ENCODE measurements at regions not wholly inside any gene's neighbourhood (a gene's known extent, or its start where the extent isn't known, plus 50 kb on each side); places are given as distances from the start of the nearest gene placed in this dataset.
"Not testable (repeated sequence)": the region's sequence is repeated elsewhere in the genome, so short reads cannot be mapped to it uniquely, and the experiment has no call there.

GRCh38 chr5:67873935-67874334, 341.6 kb upstream of the PIK3R1 start:
- FAIRE-seq (no peak), DNase-seq (ENCODE audit: insufficient read length, low spot score) (no peak)
- no peak for TF ChIP-seq SPI1 (IDR thresholded peaks at IDR 0.05; ENCODE audit: low read depth, low read length)
- no peak for TF ChIP-seq POLR2AphosphoS5 (IDR thresholded peaks at IDR 0.05; ENCODE audit: low read depth, low read length)
- no peak for TF ChIP-seq POU2F2 (IDR thresholded peaks at IDR 0.05; ENCODE audit: low read depth, low read length)
- no peak for TF ChIP-seq POLR2A (IDR thresholded peaks at IDR 0.05; ENCODE audit: low read depth, low read length)
- no peak for TF ChIP-seq PAX5 (IDR thresholded peaks at IDR 0.05; ENCODE audit: insufficient read depth, low read length, severe bottlenecking)
- TF ChIP-seq TAF1 (IDR thresholded peaks at IDR 0.05; ENCODE audit: low read depth, low read length), result no peak

DNA sequence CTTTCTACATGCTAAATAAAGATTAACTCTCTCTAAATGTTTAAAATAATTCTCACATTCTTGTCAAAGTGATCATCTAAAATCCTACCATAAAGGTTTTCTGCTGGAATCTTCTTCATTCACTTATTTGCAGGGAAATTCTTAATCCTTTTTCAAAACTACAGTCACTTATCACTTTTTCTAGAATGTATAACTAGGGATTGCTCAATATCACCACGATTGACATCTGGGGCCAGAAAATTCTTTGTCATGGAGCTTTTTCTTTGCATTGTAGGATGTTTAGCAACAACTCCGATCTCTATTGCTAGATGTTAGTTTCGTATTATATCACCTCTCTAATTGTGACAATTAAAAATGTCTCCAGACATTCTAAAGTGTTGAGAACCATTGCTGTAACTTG, 344.9 kb upstream of the PIK3R1 start:
- FAIRE-seq, result no peak
- TF ChIP-seq PAX5 (IDR thresholded peaks at IDR 0.05; ENCODE audit: insufficient read depth, low read length, severe bottlenecking) (no peak), POU2F2 (IDR thresholded peaks at IDR 0.05; ENCODE audit: low read depth, low read length) (no peak), SPI1 (IDR thresholded peaks at IDR 0.05; ENCODE audit: low read depth, low read length) (no peak), POLR2AphosphoS5 (IDR thresholded peaks at IDR 0.05; ENCODE audit: low read depth, low read length) (no peak), TAF1 (IDR thresholded peaks at IDR 0.05; ENCODE audit: low read depth, low read length) (no peak), POLR2A (IDR thresholded peaks at IDR 0.05; ENCODE audit: low read depth, low read length) (no peak)
- no peak for DNase-seq (ENCODE audit: insufficient read length, low spot score)

DNA sequence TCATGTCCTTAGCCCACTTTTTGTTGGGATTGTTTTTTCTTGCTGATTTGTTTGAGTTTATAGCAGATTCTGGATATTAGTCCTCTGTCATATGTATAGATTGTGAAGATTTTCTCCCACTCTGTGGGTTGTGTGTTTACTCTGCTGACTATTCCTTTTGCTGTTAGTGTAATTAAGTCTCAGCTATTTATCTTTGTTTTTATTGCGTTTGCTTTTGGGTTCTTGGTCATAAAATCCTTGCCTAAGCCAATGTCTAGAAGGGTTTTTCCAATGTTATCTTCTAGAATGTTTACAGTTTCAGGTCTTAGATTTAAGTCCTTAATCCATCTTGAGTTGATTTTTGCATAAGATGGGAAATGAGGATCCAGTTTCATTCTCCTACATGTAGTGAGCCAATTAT, 351.2 kb upstream of the PIK3R1 start:
- not testable (repeated sequence) for DNase-seq (ENCODE audit: insufficient read length, low spot score); FAIRE-seq

- DNase-seq (ENCODE audit: insufficient read length, low spot score), result no peak
- TF ChIP-seq POLR2AphosphoS5 (IDR thresholded peaks at IDR 0.05; ENCODE audit: low read depth, low read length) (no peak), POU2F2 (IDR thresholded peaks at IDR 0.05; ENCODE audit: low read depth, low read length) (no peak), PAX5 (IDR thresholded peaks at IDR 0.05; ENCODE audit: insufficient read depth, low read length, severe bottlenecking) (no peak), TAF1 (IDR thresholded peaks at IDR 0.05; ENCODE audit: low read depth, low read length) (no peak), SPI1 (IDR thresholded peaks at IDR 0.05; ENCODE audit: low read depth, low read length) (no peak), POLR2A (IDR thresholded peaks at IDR 0.05; ENCODE audit: low read depth, low read length) (no peak)
- FAIRE-seq, result no peak
These were observed 357.0 kb upstream of the PIK3R1 start for GRCh38 chr5:67858471-67859031.

DNA sequence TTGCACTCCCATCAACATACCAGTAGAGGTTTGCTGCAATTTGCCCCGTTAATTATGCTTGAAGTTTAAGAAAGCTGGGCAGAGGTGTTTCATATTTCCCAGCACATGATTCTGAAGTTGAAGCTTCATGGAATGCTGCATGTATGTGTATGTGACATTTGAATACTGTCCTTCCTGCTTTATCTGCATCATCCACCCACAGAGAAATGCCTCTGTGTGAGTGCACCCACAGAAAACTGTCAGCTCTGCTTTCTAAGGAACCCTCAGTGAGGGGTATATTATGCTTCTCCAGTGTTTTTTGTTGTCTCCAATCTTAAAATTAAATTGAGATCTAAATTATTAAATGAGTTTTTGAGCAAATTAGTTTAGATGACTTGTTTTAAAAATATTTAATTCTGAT, 358.1 kb upstream of the PIK3R1 start:
- FAIRE-seq (no peak), DNase-seq (ENCODE audit: insufficient read length, low spot score) (no peak)
- TF ChIP-seq POU2F2 (IDR thresholded peaks at IDR 0.05; ENCODE audit: low read depth, low read length) (no peak), POLR2AphosphoS5 (IDR thresholded peaks at IDR 0.05; ENCODE audit: low read depth, low read length) (no peak)

DNA sequence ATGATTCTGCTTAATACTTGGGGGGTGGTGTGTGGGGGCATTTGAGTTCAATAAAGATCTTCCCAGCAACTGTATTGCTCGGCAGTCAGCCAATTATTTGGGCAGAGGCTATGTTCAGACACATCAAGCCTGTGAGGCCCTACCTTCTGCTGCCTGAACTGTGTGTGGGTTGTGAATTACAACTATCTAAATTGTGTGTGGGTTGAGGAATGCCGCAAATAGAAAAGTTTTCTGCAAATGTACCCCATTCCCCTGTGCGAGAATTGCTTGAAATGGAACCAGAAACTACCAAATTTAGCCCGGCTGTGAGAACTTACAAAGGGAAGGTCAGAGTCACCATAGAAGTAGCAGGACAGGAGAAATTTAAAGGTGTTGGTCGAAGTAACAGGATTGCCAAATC, 360.0 kb upstream of the PIK3R1 start:
- TF ChIP-seq POLR2A (IDR thresholded peaks at IDR 0.05; ENCODE audit: low read depth, low read length) (no peak), PAX5 (IDR thresholded peaks at IDR 0.05; ENCODE audit: insufficient read depth, low read length, severe bottlenecking) (no peak), POU2F2 (IDR thresholded peaks at IDR 0.05; ENCODE audit: low read depth, low read length) (no peak), SPI1 (IDR thresholded peaks at IDR 0.05; ENCODE audit: low read depth, low read length) (no peak), POLR2AphosphoS5 (IDR thresholded peaks at IDR 0.05; ENCODE audit: low read depth, low read length) (no peak), TAF1 (IDR thresholded peaks at IDR 0.05; ENCODE audit: low read depth, low read length) (no peak)
- FAIRE-seq (no peak), DNase-seq (ENCODE audit: insufficient read length, low spot score) (no peak)

DNA sequence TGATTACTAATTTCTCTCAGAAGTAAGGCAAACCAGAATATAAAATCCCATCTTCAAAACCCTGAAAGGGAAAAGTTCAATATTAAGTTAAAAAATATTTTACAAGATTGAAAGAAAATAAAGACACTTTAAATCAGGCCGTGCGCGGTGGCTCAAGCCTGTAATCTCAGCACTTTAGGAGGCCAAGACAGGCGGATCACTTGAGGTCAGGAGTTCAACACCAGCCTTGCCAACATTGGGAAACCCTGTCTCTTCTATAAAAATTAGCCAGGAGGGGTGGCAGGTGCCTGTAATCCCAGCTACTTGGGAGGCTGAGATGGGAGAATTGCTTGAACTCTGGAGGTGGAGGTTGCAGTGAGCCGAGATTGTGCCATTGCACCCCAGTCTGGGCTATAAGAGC, 364.6 kb upstream of the PIK3R1 start:
- not testable (repeated sequence) for DNase-seq (ENCODE audit: insufficient read length, low spot score); FAIRE-seq

DNA sequence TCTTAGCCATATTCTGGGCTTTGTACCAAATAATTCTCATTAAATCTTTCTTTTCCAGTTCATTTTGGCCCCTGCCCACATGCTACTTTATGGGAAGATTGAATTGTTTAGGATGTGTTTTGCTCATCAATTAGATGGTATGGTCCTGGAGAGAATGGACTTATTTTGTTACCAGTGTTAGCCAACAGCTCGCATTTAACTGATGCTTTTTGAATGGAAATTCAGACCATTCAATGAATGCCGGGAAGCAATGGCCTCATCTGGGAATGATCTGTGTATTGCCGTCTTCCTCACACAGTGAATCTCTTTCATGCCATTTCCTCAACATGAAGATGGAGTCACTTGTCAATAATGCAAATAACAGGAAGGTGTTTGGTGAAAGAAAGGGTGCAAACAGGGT, 370.6 kb upstream of the PIK3R1 start:
- no peak for TF ChIP-seq POU2F2 (IDR thresholded peaks at IDR 0.05; ENCODE audit: low read depth, low read length)
- no peak for TF ChIP-seq TAF1 (IDR thresholded peaks at IDR 0.05; ENCODE audit: low read depth, low read length)
- TF ChIP-seq POLR2A (IDR thresholded peaks at IDR 0.05; ENCODE audit: low read depth, low read length), result no peak
- no peak for TF ChIP-seq PAX5 (IDR thresholded peaks at IDR 0.05; ENCODE audit: insufficient read depth, low read length, severe bottlenecking)
- TF ChIP-seq POLR2AphosphoS5 (IDR thresholded peaks at IDR 0.05; ENCODE audit: low read depth, low read length), result no peak
- no peak for TF ChIP-seq SPI1 (IDR thresholded peaks at IDR 0.05; ENCODE audit: low read depth, low read length)
- FAIRE-seq (no peak), DNase-seq (ENCODE audit: insufficient read length, low spot score) (no peak)

- TF ChIP-seq POLR2AphosphoS5 (IDR thresholded peaks at IDR 0.05; ENCODE audit: low read depth, low read length) (no peak), POU2F2 (IDR thresholded peaks at IDR 0.05; ENCODE audit: low read depth, low read length) (no peak), PAX5 (IDR thresholded peaks at IDR 0.05; ENCODE audit: insufficient read depth, low read length, severe bottlenecking) (no peak), SPI1 (IDR thresholded peaks at IDR 0.05; ENCODE audit: low read depth, low read length) (no peak), TAF1 (IDR thresholded peaks at IDR 0.05; ENCODE audit: low read depth, low read length) (no peak), POLR2A (IDR thresholded peaks at IDR 0.05; ENCODE audit: low read depth, low read length) (no peak)
- DNase-seq (ENCODE audit: insufficient read length, low spot score), result no peak
- no peak for FAIRE-seq
These were observed 372.8 kb upstream of the PIK3R1 start for GRCh38 chr5:67842806-67843205.

DNA sequence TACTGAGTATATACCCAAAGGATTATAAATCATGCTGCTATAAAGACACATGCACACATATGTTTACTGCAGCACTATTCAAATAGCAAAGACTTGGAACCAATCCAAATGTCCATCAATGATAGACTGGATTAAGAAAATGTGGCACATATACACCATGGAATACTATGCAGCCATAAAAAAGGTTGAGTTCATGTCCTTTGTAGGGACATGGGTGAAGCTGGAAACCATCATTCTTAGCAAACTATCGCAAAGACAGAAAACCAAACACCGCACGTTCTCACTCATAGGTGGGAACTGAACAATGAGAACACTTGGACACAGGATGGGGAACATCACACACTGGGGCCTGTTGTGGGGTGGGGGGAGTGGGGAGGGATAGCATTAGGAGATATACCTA, 378.3 kb upstream of the PIK3R1 start:
- DNase-seq (ENCODE audit: insufficient read length, low spot score); FAIRE-seq: not testable (repeated sequence)

DNA sequence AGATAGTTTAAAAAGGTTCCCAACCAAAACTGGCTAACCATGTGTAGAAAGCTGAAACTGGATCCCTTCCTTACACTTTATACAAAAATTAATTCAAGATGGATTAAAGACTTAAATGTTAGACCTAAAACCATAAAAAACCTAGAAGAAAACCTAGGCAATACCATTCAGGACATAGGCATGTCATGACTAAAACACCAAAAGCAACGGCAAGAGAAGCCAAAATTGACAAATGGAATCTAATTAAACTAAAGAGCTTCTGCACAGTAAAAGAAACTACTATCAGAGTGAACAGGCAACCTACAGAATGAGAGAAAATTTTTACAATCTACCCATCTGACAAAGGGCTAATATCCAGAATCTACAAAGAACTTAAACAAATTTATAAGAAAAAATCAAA, 379.1 kb upstream of the PIK3R1 start:
- FAIRE-seq; DNase-seq (ENCODE audit: insufficient read length, low spot score): not testable (repeated sequence)
